ENCODE measurements at regions not wholly inside any gene's neighbourhood (a gene's known extent, or its start where the extent isn't known, plus 50 kb on each side); places are given as distances from the start of the nearest gene placed in this dataset.

- in situ Hi-C loops (cut with HindIII; ENCODE audit: low pct_unique_long_range_greater_than_20kb, low sequenced_read_pairs), result no loop called here
- no peak for DNase-seq (ENCODE audit: low read depth, low spot score)
- POLR2A ChIA-PET, result no interaction called here
- H3K9me3 ChIP-seq (ENCODE audit: control insufficient read depth, insufficient read depth, low read depth, low read length), result no peaks in the 10 kb centered on the region
- intact Hi-C loops (cut with micrococcal nuclease; ENCODE audit: unreplicated experiment), result no loop called here
- H3K36me3 ChIP-seq (ENCODE audit: control insufficient read depth, insufficient read depth, low read length), result no peaks in the 10 kb centered on the region
- no TSS peak for BruUV-seq (replicated peaks)
- TF ChIP-seq CTCF (IDR thresholded peaks at IDR 0.05), result no peak
- no peak for TF ChIP-seq SIN3A (IDR thresholded peaks at IDR 0.05; ENCODE audit: borderline replicate concordance, insufficient read depth, low read depth, low read length)
- no peak for TF ChIP-seq REST (IDR thresholded peaks at IDR 0.05; ENCODE audit: insufficient read depth in 1 of 2, low read depth in 2 of 2, low read length in 1 of 2)
- TF ChIP-seq TCF7L2 (IDR thresholded peaks at IDR 0.05; ENCODE audit: low read depth, low read length), result no peak
- no peak for TF ChIP-seq POLR2AphosphoS5 (IDR thresholded peaks at IDR 0.05; ENCODE audit: low read depth, low read length)
- ATAC-seq, result no peak
- no peak overlapping the region for H3K27ac ChIP-seq (ENCODE audit: low read length)
- H3K4me1 ChIP-seq (ENCODE audit: control insufficient read depth, insufficient read depth, low read length), result no peaks in the 10 kb centered on the region
- no peaks in the 10 kb centered on the region for H3K27me3 ChIP-seq (ENCODE audit: control insufficient read depth, insufficient read depth, low read length)
- CTCF ChIA-PET, result no interaction called here
- no peak overlapping the region for H3K4me3 ChIP-seq (ENCODE audit: low read depth in 2 of 2, low read length in 2 of 2)
Measured at GRCh38 chr2:21910832-21911507, 787.2 kb downstream of the TDRD15 start.

GRCh38 chr2:21912405-21912804 is 788.6 kb downstream of the TDRD15 start:
- no peaks in the 10 kb centered on the region for H3K4me1 ChIP-seq (ENCODE audit: control insufficient read depth, insufficient read depth, low read length)
- no peaks in the 10 kb centered on the region for H3K9me3 ChIP-seq (ENCODE audit: control insufficient read depth, insufficient read depth, low read depth, low read length)
- H3K27me3 ChIP-seq (ENCODE audit: control insufficient read depth, insufficient read depth, low read length), result no peaks in the 10 kb centered on the region
- no peak overlapping the region for H3K4me3 ChIP-seq (ENCODE audit: low read depth in 2 of 2, low read length in 2 of 2)
- no peak for TF ChIP-seq SIN3A (IDR thresholded peaks at IDR 0.05; ENCODE audit: borderline replicate concordance, insufficient read depth, low read depth, low read length)
- ATAC-seq (no peak), DNase-seq (ENCODE audit: low read depth, low spot score) (no peak)
- H3K27ac ChIP-seq (ENCODE audit: low read length), result no peak overlapping the region
- intact Hi-C loops (cut with micrococcal nuclease; ENCODE audit: unreplicated experiment) (no loop called here), in situ Hi-C loops (cut with HindIII; ENCODE audit: low pct_unique_long_range_greater_than_20kb, low sequenced_read_pairs) (no loop called here)
- ChIA-PET POLR2A (no interaction called here), CTCF (no interaction called here)
- H3K36me3 ChIP-seq (ENCODE audit: control insufficient read depth, insufficient read depth, low read length), result no peaks in the 10 kb centered on the region
- BruUV-seq (replicated peaks), result no TSS peak

- no peaks in the 10 kb centered on the region for H3K9me3 ChIP-seq (ENCODE audit: control insufficient read depth, insufficient read depth, low read depth, low read length)
- POLR2A ChIA-PET, result no interaction called here
- intact Hi-C loops (cut with micrococcal nuclease; ENCODE audit: unreplicated experiment) (no loop called here), in situ Hi-C loops (cut with HindIII; ENCODE audit: low pct_unique_long_range_greater_than_20kb, low sequenced_read_pairs) (no loop called here)
- H3K4me1 ChIP-seq (ENCODE audit: control insufficient read depth, insufficient read depth, low read length), result no peaks in the 10 kb centered on the region
- BruUV-seq (replicated peaks), result no TSS peak
- H3K36me3 ChIP-seq (ENCODE audit: control insufficient read depth, insufficient read depth, low read length), result no peaks in the 10 kb centered on the region
- H3K4me3 ChIP-seq (ENCODE audit: low read depth in 2 of 2, low read length in 2 of 2), result no peak overlapping the region
- DNase-seq (ENCODE audit: low read depth, low spot score) (no peak), ATAC-seq (no peak)
- H3K27ac ChIP-seq (ENCODE audit: low read length), result no peak overlapping the region
- no peaks in the 10 kb centered on the region for H3K27me3 ChIP-seq (ENCODE audit: control insufficient read depth, insufficient read depth, low read length)
- no peak for TF ChIP-seq TCF7L2 (IDR thresholded peaks at IDR 0.05; ENCODE audit: low read depth, low read length)
- TF ChIP-seq POLR2AphosphoS5 (IDR thresholded peaks at IDR 0.05; ENCODE audit: low read depth, low read length), result no peak
- TF ChIP-seq CTCF (IDR thresholded peaks at IDR 0.05), result no peak
- TF ChIP-seq SIN3A (IDR thresholded peaks at IDR 0.05; ENCODE audit: borderline replicate concordance, insufficient read depth, low read depth, low read length), result no peak
- TF ChIP-seq REST (IDR thresholded peaks at IDR 0.05; ENCODE audit: insufficient read depth in 1 of 2, low read depth in 2 of 2, low read length in 1 of 2), result no peak
- CTCF ChIA-PET, result no interaction called here
Measured at GRCh38 chr2:21915201-21915600, 791.4 kb downstream of the TDRD15 start.

Measured in Panc1 (cell line).